Panc1 (cell line): ENCODE measurements at regions not wholly inside any gene's neighbourhood (a gene's known extent, or its start where the extent isn't known, plus 50 kb on each side); places are given as distances from the start of the nearest gene placed in this dataset.

ENCODE experiments used
- CTCF ChIP-seq: fragments of 450-650 bp; IDR thresholded peaks from 2 replicates; pipeline ENCODE4 v1.5.1; 2017; ENCODE audit warnings: mild to moderate bottlenecking
- POLR2AphosphoS5 ChIP-seq: IDR thresholded peaks from 2 replicates; pipeline ENCODE4 v1.6.1; 2012; ENCODE audit warnings: mild to moderate bottlenecking, low read depth, low read length, moderate library complexity
- REST ChIP-seq, 2 experiments: IDR thresholded peaks; 2 replicates each; pipeline ENCODE4 v1.6.1; 2011 to 2012; ENCODE audit warnings: low read depth in 2 of 2, control low read depth in 1 of 2, low read length in 1 of 2, mild to moderate bottlenecking in 1 of 2, moderate library complexity in 1 of 2; ENCODE audit not compliant: insufficient read depth in 1 of 2

GRCh38 chr10:111523016-111523415 is 446.2 kb downstream of the ADRA2A start:
- TF ChIP-seq POLR2AphosphoS5 (no peak), CTCF (no peak), REST (IDR thresholded peaks at IDR 0.05; ENCODE audit: insufficient read depth in 1 of 2, low read depth in 2 of 2, low read length in 1 of 2) (no peak)
